ENCODE measurements at regions not wholly inside any gene's neighbourhood (a gene's known extent, or its start where the extent isn't known, plus 50 kb on each side); places are given as distances from the start of the nearest gene placed in this dataset.

DNA sequence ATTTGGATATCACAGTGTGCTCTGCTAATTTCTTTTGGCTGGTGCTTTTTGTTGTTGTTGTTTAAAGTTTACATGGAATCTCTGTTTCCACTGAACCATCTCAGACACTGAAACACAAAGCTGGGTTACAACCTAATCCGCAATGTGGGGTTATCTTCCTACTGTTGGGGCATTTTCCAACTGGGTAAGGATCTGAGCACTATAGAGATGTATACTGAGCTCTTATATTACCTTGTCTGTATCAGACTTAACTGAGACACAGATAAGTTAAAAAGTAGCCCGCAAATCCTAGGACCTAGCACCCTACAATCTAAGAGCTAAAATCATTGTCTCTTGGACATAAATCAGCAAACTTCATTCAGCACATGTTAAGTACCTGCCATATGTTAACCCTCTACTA lies 169.2 kb downstream of the LTN1 start:
- TF ChIP-seq, protein P1, sequence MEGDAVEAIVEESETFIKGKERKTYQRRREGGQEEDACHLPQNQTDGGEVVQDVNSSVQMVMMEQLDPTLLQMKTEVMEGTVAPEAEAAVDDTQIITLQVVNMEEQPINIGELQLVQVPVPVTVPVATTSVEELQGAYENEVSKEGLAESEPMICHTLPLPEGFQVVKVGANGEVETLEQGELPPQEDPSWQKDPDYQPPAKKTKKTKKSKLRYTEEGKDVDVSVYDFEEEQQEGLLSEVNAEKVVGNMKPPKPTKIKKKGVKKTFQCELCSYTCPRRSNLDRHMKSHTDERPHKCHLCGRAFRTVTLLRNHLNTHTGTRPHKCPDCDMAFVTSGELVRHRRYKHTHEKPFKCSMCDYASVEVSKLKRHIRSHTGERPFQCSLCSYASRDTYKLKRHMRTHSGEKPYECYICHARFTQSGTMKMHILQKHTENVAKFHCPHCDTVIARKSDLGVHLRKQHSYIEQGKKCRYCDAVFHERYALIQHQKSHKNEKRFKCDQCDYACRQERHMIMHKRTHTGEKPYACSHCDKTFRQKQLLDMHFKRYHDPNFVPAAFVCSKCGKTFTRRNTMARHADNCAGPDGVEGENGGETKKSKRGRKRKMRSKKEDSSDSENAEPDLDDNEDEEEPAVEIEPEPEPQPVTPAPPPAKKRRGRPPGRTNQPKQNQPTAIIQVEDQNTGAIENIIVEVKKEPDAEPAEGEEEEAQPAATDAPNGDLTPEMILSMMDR (IDR thresholded peaks at IDR 0.05) = no peak
- TF ChIP-seq, protein P2, sequence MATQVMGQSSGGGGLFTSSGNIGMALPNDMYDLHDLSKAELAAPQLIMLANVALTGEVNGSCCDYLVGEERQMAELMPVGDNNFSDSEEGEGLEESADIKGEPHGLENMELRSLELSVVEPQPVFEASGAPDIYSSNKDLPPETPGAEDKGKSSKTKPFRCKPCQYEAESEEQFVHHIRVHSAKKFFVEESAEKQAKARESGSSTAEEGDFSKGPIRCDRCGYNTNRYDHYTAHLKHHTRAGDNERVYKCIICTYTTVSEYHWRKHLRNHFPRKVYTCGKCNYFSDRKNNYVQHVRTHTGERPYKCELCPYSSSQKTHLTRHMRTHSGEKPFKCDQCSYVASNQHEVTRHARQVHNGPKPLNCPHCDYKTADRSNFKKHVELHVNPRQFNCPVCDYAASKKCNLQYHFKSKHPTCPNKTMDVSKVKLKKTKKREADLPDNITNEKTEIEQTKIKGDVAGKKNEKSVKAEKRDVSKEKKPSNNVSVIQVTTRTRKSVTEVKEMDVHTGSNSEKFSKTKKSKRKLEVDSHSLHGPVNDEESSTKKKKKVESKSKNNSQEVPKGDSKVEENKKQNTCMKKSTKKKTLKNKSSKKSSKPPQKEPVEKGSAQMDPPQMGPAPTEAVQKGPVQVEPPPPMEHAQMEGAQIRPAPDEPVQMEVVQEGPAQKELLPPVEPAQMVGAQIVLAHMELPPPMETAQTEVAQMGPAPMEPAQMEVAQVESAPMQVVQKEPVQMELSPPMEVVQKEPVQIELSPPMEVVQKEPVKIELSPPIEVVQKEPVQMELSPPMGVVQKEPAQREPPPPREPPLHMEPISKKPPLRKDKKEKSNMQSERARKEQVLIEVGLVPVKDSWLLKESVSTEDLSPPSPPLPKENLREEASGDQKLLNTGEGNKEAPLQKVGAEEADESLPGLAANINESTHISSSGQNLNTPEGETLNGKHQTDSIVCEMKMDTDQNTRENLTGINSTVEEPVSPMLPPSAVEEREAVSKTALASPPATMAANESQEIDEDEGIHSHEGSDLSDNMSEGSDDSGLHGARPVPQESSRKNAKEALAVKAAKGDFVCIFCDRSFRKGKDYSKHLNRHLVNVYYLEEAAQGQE (IDR thresholded peaks at IDR 0.05; ENCODE audit: insufficient read depth in 1 of 2, low read depth in 2 of 2, low read length in 1 of 2) = no peak
- TF ChIP-seq SIN3A (IDR thresholded peaks at IDR 0.05; ENCODE audit: borderline replicate concordance, insufficient read depth, low read depth, low read length) (no peak), POLR2AphosphoS5 (IDR thresholded peaks at IDR 0.05; ENCODE audit: low read depth, low read length) (no peak)
